ENCODE measurements at regions not wholly inside any gene's neighbourhood (a gene's known extent, or its start where the extent isn't known, plus 50 kb on each side); places are given as distances from the start of the nearest gene placed in this dataset.
"Not testable (repeated sequence)": the region's sequence is repeated elsewhere in the genome, so short reads cannot be mapped to it uniquely, and the experiment has no call there.

GRCh38 chr13:39835253-39835652, 179.8 kb downstream of the COG6 start:
- Mint-ChIP-seq H3K4me3 (ENCODE audit: low read depth) (no peak overlapping the region), H3K9me3 (ENCODE audit: low read depth) (no peaks in the 10 kb centered on the region), H3K36me3 (ENCODE audit: insufficient read depth) (no peaks in the 10 kb centered on the region), H3K27ac (peak overlapping the region; percentile 18), H3K27me3 (no peaks in the 10 kb centered on the region), H3K4me1 (ENCODE audit: low read depth) (peaks cover 4% of the 10 kb centered on the region)
- no peak for DNase-seq (ENCODE audit: low spot score, unreplicated experiment)
- no peak for TF ChIP-seq CTCF (IDR thresholded peaks at IDR 0.05; ENCODE audit: unreplicated experiment)

GRCh38 chr13:39836038-39836437, 180.6 kb downstream of the COG6 start:
- Mint-ChIP-seq H3K4me1 (ENCODE audit: low read depth) (peaks cover 4% of the 10 kb centered on the region), H3K27me3 (no peaks in the 10 kb centered on the region), H3K36me3 (ENCODE audit: insufficient read depth) (no peaks in the 10 kb centered on the region), H3K9me3 (ENCODE audit: low read depth) (no peaks in the 10 kb centered on the region), H3K27ac (peak overlapping the region; percentile 14), H3K4me3 (ENCODE audit: low read depth) (no peak overlapping the region)
- DNase-seq (ENCODE audit: low spot score, unreplicated experiment), result no peak
- TF ChIP-seq CTCF (IDR thresholded peaks at IDR 0.05; ENCODE audit: unreplicated experiment), result no peak

- H3K9me3 Mint-ChIP-seq (ENCODE audit: low read depth); DNase-seq (ENCODE audit: low spot score, unreplicated experiment); H3K36me3 Mint-ChIP-seq (ENCODE audit: insufficient read depth); H3K27ac Mint-ChIP-seq; H3K27me3 Mint-ChIP-seq; H3K4me3 Mint-ChIP-seq (ENCODE audit: low read depth); H3K4me1 Mint-ChIP-seq (ENCODE audit: low read depth): not testable (repeated sequence)
Observed at GRCh38 chr13:39837866-39838265, 182.4 kb downstream of the COG6 start.

- Mint-ChIP-seq H3K4me1 (ENCODE audit: low read depth) (peaks cover 4% of the 10 kb centered on the region), H3K27me3 (no peaks in the 10 kb centered on the region), H3K4me3 (ENCODE audit: low read depth) (no peak overlapping the region), H3K9me3 (ENCODE audit: low read depth) (no peaks in the 10 kb centered on the region), H3K27ac (no peak overlapping the region), H3K36me3 (ENCODE audit: insufficient read depth) (no peaks in the 10 kb centered on the region)
- TF ChIP-seq CTCF (IDR thresholded peaks at IDR 0.05; ENCODE audit: unreplicated experiment), result no peak
- DNase-seq (ENCODE audit: low spot score, unreplicated experiment), result no peak
Observed at GRCh38 chr13:39840201-39840600, 184.7 kb downstream of the COG6 start.

GRCh38 chr13:39847336-39847735, 191.9 kb downstream of the COG6 start:
- H3K4me1 Mint-ChIP-seq (ENCODE audit: low read depth), result no peaks in the 10 kb centered on the region
- no peak overlapping the region for H3K4me3 Mint-ChIP-seq (ENCODE audit: low read depth)

More at GRCh38 chr13:39847336-39847735, 191.9 kb downstream of the COG6 start:
- TF ChIP-seq CTCF (IDR thresholded peaks at IDR 0.05; ENCODE audit: unreplicated experiment), result no peak
- Mint-ChIP-seq H3K9me3 (ENCODE audit: low read depth) (peaks cover 6% of the 10 kb centered on the region), H3K27me3 (no peaks in the 10 kb centered on the region), H3K27ac (no peak overlapping the region), H3K36me3 (ENCODE audit: insufficient read depth) (no peaks in the 10 kb centered on the region)
- DNase-seq (ENCODE audit: low spot score, unreplicated experiment), result no peak
